ENCODE measurements at regions not wholly inside any gene's neighbourhood (a gene's known extent, or its start where the extent isn't known, plus 50 kb on each side); places are given as distances from the start of the nearest gene placed in this dataset.
"Not testable (repeated sequence)": the region's sequence is repeated elsewhere in the genome, so short reads cannot be mapped to it uniquely, and the experiment has no call there.

DNA sequence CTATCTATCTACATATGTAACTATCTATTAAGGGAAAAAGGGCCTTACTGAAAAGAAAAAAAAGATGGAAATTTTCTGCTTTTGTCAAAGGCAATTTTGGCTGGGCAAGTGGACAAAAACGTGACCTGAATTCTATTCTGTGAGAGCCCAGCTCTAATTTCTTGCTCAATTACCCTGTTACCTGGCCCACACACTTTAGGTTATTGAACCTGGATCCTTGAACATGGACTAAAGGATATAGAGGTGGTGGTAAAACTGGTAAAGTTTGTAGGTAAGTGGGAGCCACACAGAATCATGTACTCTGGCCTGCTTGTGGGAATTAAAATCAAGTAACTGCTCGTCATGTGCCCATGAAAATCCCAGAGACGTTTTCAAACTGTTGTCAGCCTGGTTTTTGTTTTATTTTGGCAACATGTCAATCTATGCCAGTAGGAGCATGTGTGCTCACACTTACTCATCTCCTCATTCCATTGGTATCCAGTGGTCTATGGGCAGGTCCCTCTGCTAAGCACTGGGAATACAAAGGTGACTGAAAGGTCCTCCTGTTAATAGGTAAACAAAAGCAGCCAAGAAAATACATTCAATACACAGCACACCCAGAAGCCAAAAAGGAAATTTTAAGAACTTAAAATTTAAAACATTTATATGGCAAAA, 113.7 kb upstream of the WARS2 start:
- no peak overlapping the region for H2AFZ ChIP-seq (ENCODE audit: low read depth, low read length)
- no peaks in the 10 kb centered on the region for H3K79me1 ChIP-seq (replicated peaks; ENCODE audit: low read length, poor library complexity, severe bottlenecking)
- H3K9me3 ChIP-seq (ENCODE audit: control insufficient read depth, low read length), result no peaks in the 10 kb centered on the region
- no peak overlapping the region for H3K14ac ChIP-seq (ENCODE audit: low read length in 2 of 2)
- H2BK15ac ChIP-seq (ENCODE audit: low read depth, poor library complexity, severe bottlenecking), result no peak overlapping the region
- no peak overlapping the region for H3K27ac ChIP-seq (ENCODE audit: low read length, poor library complexity, severe bottlenecking)
- H3K4me2 ChIP-seq (ENCODE audit: low read length, poor library complexity, severe bottlenecking), result no peak overlapping the region
- H3K27me3 ChIP-seq (ENCODE audit: control insufficient read depth in 1 of 2, insufficient read depth in 1 of 2, low read length in 2 of 2), result no peaks in the 10 kb centered on the region
- no peak overlapping the region for H3K4me3 ChIP-seq (ENCODE audit: insufficient read depth in 1 of 2, low read depth in 1 of 2, low read length in 2 of 2)
- no peak overlapping the region for H3K4ac ChIP-seq (ENCODE audit: low read depth in 1 of 2, low read length in 2 of 2)
- H3K23ac ChIP-seq (ENCODE audit: low read length in 2 of 2), result no peak overlapping the region
- H3K4me1 ChIP-seq (ENCODE audit: control insufficient read depth, insufficient read depth, low read depth, low read length), result no peaks in the 10 kb centered on the region
- H3K18ac ChIP-seq (ENCODE audit: low read depth in 1 of 2, low read length in 2 of 2), result no peak overlapping the region
- no peak for DNase-seq
- no peak overlapping the region for H4K8ac ChIP-seq (ENCODE audit: low read length)
- no peak overlapping the region for H2BK5ac ChIP-seq (ENCODE audit: low read depth, low read length, poor library complexity, severe bottlenecking)
- no peaks in the 10 kb centered on the region for H3K36me3 ChIP-seq (ENCODE audit: control insufficient read depth in 1 of 2, insufficient read depth in 2 of 2, low read depth in 1 of 2, low read length in 2 of 2)
- no peak overlapping the region for H2BK120ac ChIP-seq (ENCODE audit: low read depth, low read length)
- WGBS, result 84% methylated on average over 3 of the region's 3 CpGs
- no peak overlapping the region for H2AK5ac ChIP-seq (ENCODE audit: low read length, severe bottlenecking)
- no peak overlapping the region for H3K9ac ChIP-seq (ENCODE audit: low read length)
- H4K91ac ChIP-seq (ENCODE audit: low read length), result no peak overlapping the region
- no peak overlapping the region for H2BK12ac ChIP-seq (ENCODE audit: low read length in 2 of 2)

GRCh38 chr1:119256089-119256488, 112.5 kb upstream of the HAO2 start:
- not testable (repeated sequence) for H4K91ac ChIP-seq (ENCODE audit: low read length); H3K27me3 ChIP-seq (ENCODE audit: control insufficient read depth in 1 of 2, insufficient read depth in 1 of 2, low read length in 2 of 2); H2AK5ac ChIP-seq (ENCODE audit: low read length, severe bottlenecking); H2AFZ ChIP-seq (ENCODE audit: low read depth, low read length); H3K4me2 ChIP-seq (ENCODE audit: low read length, poor library complexity, severe bottlenecking); H3K14ac ChIP-seq (ENCODE audit: low read length in 2 of 2); H4K8ac ChIP-seq (ENCODE audit: low read length); H2BK5ac ChIP-seq (ENCODE audit: low read depth, low read length, poor library complexity, severe bottlenecking); H2BK120ac ChIP-seq (ENCODE audit: low read depth, low read length); H3K4me3 ChIP-seq (ENCODE audit: insufficient read depth in 1 of 2, low read depth in 1 of 2, low read length in 2 of 2); H3K4ac ChIP-seq (ENCODE audit: low read depth in 1 of 2, low read length in 2 of 2); H3K4me1 ChIP-seq (ENCODE audit: control insufficient read depth, insufficient read depth, low read depth, low read length); DNase-seq; H3K9ac ChIP-seq (ENCODE audit: low read length); H3K79me1 ChIP-seq (replicated peaks; ENCODE audit: low read length, poor library complexity, severe bottlenecking); H3K36me3 ChIP-seq (ENCODE audit: control insufficient read depth in 1 of 2, insufficient read depth in 2 of 2, low read depth in 1 of 2, low read length in 2 of 2); H3K18ac ChIP-seq (ENCODE audit: low read depth in 1 of 2, low read length in 2 of 2); H3K23ac ChIP-seq (ENCODE audit: low read length in 2 of 2); H2BK12ac ChIP-seq (ENCODE audit: low read length in 2 of 2); H3K9me3 ChIP-seq (ENCODE audit: control insufficient read depth, low read length); H3K27ac ChIP-seq (ENCODE audit: low read length, poor library complexity, severe bottlenecking); H2BK15ac ChIP-seq (ENCODE audit: low read depth, poor library complexity, severe bottlenecking)
- 100% methylated on average over 1 of the region's 1 CpG for WGBS

- Histone ChIP-seq H3K9ac (ENCODE audit: low read length) (no peak overlapping the region), H2BK15ac (ENCODE audit: low read depth, poor library complexity, severe bottlenecking) (no peak overlapping the region)
Measured at GRCh38 chr1:119260506-119260905, 108.1 kb upstream of the HAO2 start.

GRCh38 chr1:119266386-119266785, 102.2 kb upstream of the HAO2 start:
- H3K9me3 ChIP-seq (ENCODE audit: control insufficient read depth, low read length), result no peaks in the 10 kb centered on the region
- no peaks in the 10 kb centered on the region for H3K27me3 ChIP-seq (ENCODE audit: control insufficient read depth in 1 of 2, insufficient read depth in 1 of 2, low read length in 2 of 2)
- WGBS, result no CpG with 5 or more reads among the region's 1 CpG
- H3K4me1 ChIP-seq (ENCODE audit: control insufficient read depth, insufficient read depth, low read depth, low read length), result no peaks in the 10 kb centered on the region
- no peaks in the 10 kb centered on the region for H3K79me1 ChIP-seq (replicated peaks; ENCODE audit: low read length, poor library complexity, severe bottlenecking)
- no peak for DNase-seq
- no peak overlapping the region for H4K8ac ChIP-seq (ENCODE audit: low read length)
- no peak overlapping the region for H3K23ac ChIP-seq (ENCODE audit: low read length in 2 of 2)
- H2BK12ac ChIP-seq (ENCODE audit: low read length in 2 of 2), result no peak overlapping the region
- H2AFZ ChIP-seq (ENCODE audit: low read depth, low read length), result no peak overlapping the region
- no peak overlapping the region for H3K4me2 ChIP-seq (ENCODE audit: low read length, poor library complexity, severe bottlenecking)
- no peak overlapping the region for H3K4ac ChIP-seq (ENCODE audit: low read depth in 1 of 2, low read length in 2 of 2)
- H3K4me3 ChIP-seq (ENCODE audit: insufficient read depth in 1 of 2, low read depth in 1 of 2, low read length in 2 of 2), result no peak overlapping the region
- H3K18ac ChIP-seq (ENCODE audit: low read depth in 1 of 2, low read length in 2 of 2), result no peak overlapping the region
- no peak overlapping the region for H2BK5ac ChIP-seq (ENCODE audit: low read depth, low read length, poor library complexity, severe bottlenecking)
- no peak overlapping the region for H2AK5ac ChIP-seq (ENCODE audit: low read length, severe bottlenecking)
- no peak overlapping the region for H3K27ac ChIP-seq (ENCODE audit: low read length, poor library complexity, severe bottlenecking)
- no peak overlapping the region for H2BK120ac ChIP-seq (ENCODE audit: low read depth, low read length)
- no peak overlapping the region for H3K9ac ChIP-seq (ENCODE audit: low read length)
- H2BK15ac ChIP-seq (ENCODE audit: low read depth, poor library complexity, severe bottlenecking), result no peak overlapping the region
- no peak overlapping the region for H4K91ac ChIP-seq (ENCODE audit: low read length)
- no peaks in the 10 kb centered on the region for H3K36me3 ChIP-seq (ENCODE audit: control insufficient read depth in 1 of 2, insufficient read depth in 2 of 2, low read depth in 1 of 2, low read length in 2 of 2)
- H3K14ac ChIP-seq (ENCODE audit: low read length in 2 of 2), result no peak overlapping the region

More at GRCh38 chr1:119260506-119260905, 108.1 kb upstream of the HAO2 start:
- Histone ChIP-seq H3K27me3 (ENCODE audit: control insufficient read depth in 1 of 2, insufficient read depth in 1 of 2, low read length in 2 of 2) (no peaks in the 10 kb centered on the region), H3K14ac (ENCODE audit: low read length in 2 of 2) (no peak overlapping the region), H3K9me3 (ENCODE audit: control insufficient read depth, low read length) (no peaks in the 10 kb centered on the region), H2BK12ac (ENCODE audit: low read length in 2 of 2) (no peak overlapping the region), H3K36me3 (ENCODE audit: control insufficient read depth in 1 of 2, insufficient read depth in 2 of 2, low read depth in 1 of 2, low read length in 2 of 2) (no peaks in the 10 kb centered on the region), H3K4me2 (ENCODE audit: low read length, poor library complexity, severe bottlenecking) (no peak overlapping the region), H3K27ac (ENCODE audit: low read length, poor library complexity, severe bottlenecking) (no peak overlapping the region), H4K91ac (ENCODE audit: low read length) (no peak overlapping the region), H4K8ac (ENCODE audit: low read length) (no peak overlapping the region), H3K79me1 (replicated peaks; ENCODE audit: low read length, poor library complexity, severe bottlenecking) (no peaks in the 10 kb centered on the region), H2BK5ac (ENCODE audit: low read depth, low read length, poor library complexity, severe bottlenecking) (no peak overlapping the region), H3K4me3 (ENCODE audit: insufficient read depth in 1 of 2, low read depth in 1 of 2, low read length in 2 of 2) (no peak overlapping the region), H2AK5ac (ENCODE audit: low read length, severe bottlenecking) (no peak overlapping the region), H3K4me1 (ENCODE audit: control insufficient read depth, insufficient read depth, low read depth, low read length) (no peaks in the 10 kb centered on the region), H2AFZ (ENCODE audit: low read depth, low read length) (no peak overlapping the region), H3K18ac (ENCODE audit: low read depth in 1 of 2, low read length in 2 of 2) (no peak overlapping the region), H3K23ac (ENCODE audit: low read length in 2 of 2) (no peak overlapping the region), H3K4ac (ENCODE audit: low read depth in 1 of 2, low read length in 2 of 2) (no peak overlapping the region), H2BK120ac (ENCODE audit: low read depth, low read length) (no peak overlapping the region)
- 42% methylated on average over 4 of the region's 5 CpGs for WGBS
- DNase-seq, result no peak

Data from mesenchymal stem cell (in vitro differentiated cells and primary cell).